PC-3 (cell line): ENCODE measurements at regions not wholly inside any gene's neighbourhood (a gene's known extent, or its start where the extent isn't known, plus 50 kb on each side); places are given as distances from the start of the nearest gene placed in this dataset.

ENCODE experiments used
- CTCF ChIP-seq: fragments of 300-600 bp; sonication (generic); conservative IDR thresholded peaks from 2 replicates; pipeline ENCODE4 v1.5.1; 2017; ENCODE audit warnings: antibody characterized with exemption, low read depth, mild to moderate bottlenecking, low read length
- EZH2 ChIP-seq: fragments of 300-600 bp; sonication (generic); IDR thresholded peaks from one replicate; pipeline ENCODE4 v1.6.1; 2017; ENCODE audit warnings: antibody characterized with exemption, mild to moderate bottlenecking, low read length; ENCODE audit not compliant: unreplicated experiment

GRCh38 chr5:122605236-122605635, 169.6 kb upstream of the SNX2 start:
- TF ChIP-seq CTCF (no peak), EZH2 (no peak)
